HG02885 (cell line): ENCODE measurements at regions not wholly inside any gene's neighbourhood (a gene's known extent, or its start where the extent isn't known, plus 50 kb on each side); places are given as distances from the start of the nearest gene placed in this dataset.
"Not testable (repeated sequence)": the region's sequence is repeated elsewhere in the genome, so short reads cannot be mapped to it uniquely, and the experiment has no call there.

Source experiments
- ATAC-seq: cut with Tn5 transposase; IDR thresholded peaks from one replicate; pipeline ENCODE4 v1.9.1; 2021; ENCODE audit warnings: mild to moderate bottlenecking; ENCODE audit not compliant: unreplicated experiment, poor library complexity

- ATAC-seq, result no peak
Observed at GRCh38 chr10:111249925-111250324, 173.1 kb downstream of the ADRA2A start.

GRCh38 chr10:111261081-111261615, 184.3 kb downstream of the ADRA2A start:
- no peak for ATAC-seq

- no peak for ATAC-seq
Observed at GRCh38 chr10:111265341-111265740, 188.5 kb downstream of the ADRA2A start.

GRCh38 chr10:111266165-111266564, 189.3 kb downstream of the ADRA2A start:
- ATAC-seq, result no peak

- ATAC-seq, result no peak
Observed at GRCh38 chr10:111267673-111268072, 190.8 kb downstream of the ADRA2A start.

- no peak for ATAC-seq
Observed at GRCh38 chr10:111273235-111273634, 196.4 kb downstream of the ADRA2A start.

- no peak for ATAC-seq
Observed at GRCh38 chr10:111273635-111274034, 196.8 kb downstream of the ADRA2A start.

- ATAC-seq, result no peak
Observed at GRCh38 chr10:111275091-111275490, 198.3 kb downstream of the ADRA2A start.

GRCh38 chr10:111277661-111278060, 200.8 kb downstream of the ADRA2A start:
- no peak for ATAC-seq

GRCh38 chr10:111278266-111278665, 201.4 kb downstream of the ADRA2A start:
- no peak for ATAC-seq

GRCh38 chr10:111281516-111281915, 204.7 kb downstream of the ADRA2A start:
- no peak for ATAC-seq

- no peak for ATAC-seq
Observed at GRCh38 chr10:111289461-111289860, 212.6 kb downstream of the ADRA2A start.

GRCh38 chr10:111290649-111291048, 213.8 kb downstream of the ADRA2A start:
- no peak for ATAC-seq

GRCh38 chr10:111295788-111296187, 219.0 kb downstream of the ADRA2A start:
- no peak for ATAC-seq

GRCh38 chr10:111297351-111297848, 220.6 kb downstream of the ADRA2A start:
- no peak for ATAC-seq

- ATAC-seq, result no peak
Observed at GRCh38 chr10:111298031-111298430, 221.2 kb downstream of the ADRA2A start.

GRCh38 chr10:111299037-111299436, 222.2 kb downstream of the ADRA2A start:
- ATAC-seq, result no peak

- no peak for ATAC-seq
Observed at GRCh38 chr10:111303887-111304286, 227.1 kb downstream of the ADRA2A start.

GRCh38 chr10:111316722-111317212, 239.9 kb downstream of the ADRA2A start:
- peak; percentile 54 for ATAC-seq

GRCh38 chr10:111319866-111320265, 243.0 kb downstream of the ADRA2A start:
- no peak for ATAC-seq

GRCh38 chr10:111323389-111323966, 246.6 kb downstream of the ADRA2A start:
- no peak for ATAC-seq

- ATAC-seq, result not testable (repeated sequence)
Observed at GRCh38 chr10:111332174-111332573, 255.3 kb downstream of the ADRA2A start.
